Stomach (tissue), 4 donors: ENCODE measurements at regions not wholly inside any gene's neighbourhood (a gene's known extent, or its start where the extent isn't known, plus 50 kb on each side); places are given as distances from the start of the nearest gene placed in this dataset.

Experiments used
- CTCF ChIP-seq, 7 experiments: fragments of 450-650 bp in 4 of 7; fragments of 200-600 bp in 3 of 7; sonication (generic) in 3 of 7; IDR thresholded peaks; one replicate each; pipeline ENCODE4 v1.5.1; 2016 to 2019; ENCODE audit warnings: antibody characterized with exemption in 7 of 7, control low read depth in 2 of 7, mild to moderate bottlenecking in 1 of 7
- POLR2A ChIP-seq, 4 donors: fragments of 450-650 bp; IDR thresholded peaks; one replicate each; pipeline ENCODE4 v1.6.1; 2016; ENCODE audit warnings: antibody characterized with exemption in 4 of 4, control low read depth in 2 of 4, mild to moderate bottlenecking in 1 of 4, moderate library complexity in 1 of 4
- POLR2AphosphoS5 ChIP-seq, 3 donors: sonication (generic); formaldehyde crosslinking; IDR thresholded peaks; one replicate each; pipeline ENCODE4 v1.6.1; 2016; ENCODE audit warnings: antibody characterized with exemption in 3 of 3

GRCh38 chr6:148086843-148087242 lies 255.8 kb upstream of the SASH1 start:
- TF ChIP-seq CTCF (IDR thresholded peaks at IDR 0.05) (no peak), POLR2A (IDR thresholded peaks at IDR 0.05) (no peak), POLR2AphosphoS5 (IDR thresholded peaks at IDR 0.05) (no peak)
